Psoas muscle (tissue), 7 donors: ENCODE measurements at regions not wholly inside any gene's neighbourhood (a gene's known extent, or its start where the extent isn't known, plus 50 kb on each side); places are given as distances from the start of the nearest gene placed in this dataset.

ENCODE experiments used
- ATAC-seq, 4 donors: fragments of 200-7000 bp; cut with Tn5 transposase; one replicate each; pipeline ENCODE4 v1.9.1; 2020; ENCODE audit warnings: moderate library complexity in 3 of 4, mild to moderate bottlenecking in 2 of 4
- DNase-seq, 2 donors: peaks; one replicate each; pipeline ENCODE4 v3.0.0-alpha.2; 2020
- H3K27ac ChIP-seq: fragments of 200-600 bp; one replicate; pipeline ENCODE4 v1.8.0; 2022
- H3K27me3 ChIP-seq, 3 donors: fragments of 200-600 bp in 1 of 3; one replicate each; pipeline versions ENCODE4 v1.6.1 to v1.8.0; 2013 to 2022; ENCODE audit warnings: low read length in 2 of 3, mild to moderate bottlenecking in 2 of 3, moderate library complexity in 1 of 3; ENCODE audit not compliant: insufficient read depth in 3 of 3
- H3K36me3 ChIP-seq, 2 donors: fragments of 200-600 bp in 1 of 2; one replicate each; pipeline versions ENCODE4 v1.6.1 to v1.8.0; 2013 to 2022; ENCODE audit warnings: low read depth in 1 of 2, mild to moderate bottlenecking in 1 of 2, moderate library complexity in 1 of 2; ENCODE audit not compliant: insufficient read depth in 1 of 2
- H3K4me1 ChIP-seq: fragments of 200-600 bp; one replicate; pipeline ENCODE4 v1.8.0; 2022
- H3K4me3 ChIP-seq: fragments of 200-600 bp; one replicate; pipeline ENCODE4 v1.8.0; 2022; ENCODE audit warnings: mild to moderate bottlenecking
- H3K9me3 ChIP-seq: fragments of 200-600 bp; one replicate; pipeline ENCODE4 v1.8.0; 2022
- CTCF ChIP-seq: fragments of 200-600 bp; IDR thresholded peaks from one replicate; pipeline ENCODE4 v1.8.0; 2022; ENCODE audit warnings: antibody characterized with exemption
- WGBS, 3 donors: extraction: QIAGEN DNeasy Blood & Tissue Kit; methylation state at CpG; one replicate each; pipeline versions ENCODE4 v1.1.6 to v1.1.7; 2013; 5-methylcytosine and 5-hydroxymethylcytosine counted together
- intact Hi-C, 2 donors: fragments of 100-400 bp; cut with DNase I; formaldehyde crosslinking; loops; one replicate each; pipeline versions ENCODE4 v1.11.0 to v1.14.2; 2022
- donor health status: healthy with polysubstance abuse.
- donor health status: DM: no; HTN: no; CAD: no; lungs with moderate emphysema.
- donor health status: Bipolar disorder and iron deficiency.
- donor health status: healthy.
- donor health status: DM: yes; HTN: yes; CAD: no.
- donor health status: DM: no; HTN: no; CAD: no.
- donor health status: DM: yes; HTN: yes; CAD: no.

GRCh38 chr12:66776974-66777373 lies 98.1 kb upstream of the GRIP1 start:
- no peak for ATAC-seq
- Histone ChIP-seq H3K4me1 (no peaks in the 10 kb centered on the region), H3K9me3 (no peaks in the 10 kb centered on the region), H3K27me3 (no peaks in the 10 kb centered on the region), H3K36me3 (no peaks in the 10 kb centered on the region), H3K4me3 (no peak overlapping the region), H3K27ac (no peak overlapping the region)
- DNase-seq = no peak
- 58 to 73% (median 61%) methylated on average over 2 of the region's 2 CpGs for WGBS, 3 donors
- no peak for TF ChIP-seq CTCF
- intact Hi-C loops = no loop called here

GRCh38 chr12:66779466-66779865 lies 100.6 kb upstream of the GRIP1 start:
- Histone ChIP-seq H3K4me3 (no peak overlapping the region), H3K9me3 (no peaks in the 10 kb centered on the region), H3K27ac (no peak overlapping the region), H3K4me1 (no peaks in the 10 kb centered on the region), H3K36me3 (no peaks in the 10 kb centered on the region), H3K27me3 (no peaks in the 10 kb centered on the region)
- TF ChIP-seq CTCF = no peak
- no peak for DNase-seq
- intact Hi-C loops = no loop called here
- no peak for ATAC-seq
- 86 to 88% (median 86%) methylated on average over 3 of the region's 3 CpGs for WGBS, 3 donors

- Histone ChIP-seq H3K4me3 (no peak overlapping the region), H3K27ac (no peak overlapping the region), H3K27me3 (no peaks in the 10 kb centered on the region), H3K9me3 (no peaks in the 10 kb centered on the region), H3K4me1 (no peaks in the 10 kb centered on the region), H3K36me3 (no peaks in the 10 kb centered on the region)
- TF ChIP-seq CTCF = no peak
- ATAC-seq = no peak
- intact Hi-C loops = no loop called here
- 37 to 43% (median 42%) methylated on average over 4 of the region's 4 CpGs for WGBS, 3 donors
- DNase-seq = no peak
Measured at GRCh38 chr12:66786531-66787308, 107.8 kb upstream of the GRIP1 start.

DNA sequence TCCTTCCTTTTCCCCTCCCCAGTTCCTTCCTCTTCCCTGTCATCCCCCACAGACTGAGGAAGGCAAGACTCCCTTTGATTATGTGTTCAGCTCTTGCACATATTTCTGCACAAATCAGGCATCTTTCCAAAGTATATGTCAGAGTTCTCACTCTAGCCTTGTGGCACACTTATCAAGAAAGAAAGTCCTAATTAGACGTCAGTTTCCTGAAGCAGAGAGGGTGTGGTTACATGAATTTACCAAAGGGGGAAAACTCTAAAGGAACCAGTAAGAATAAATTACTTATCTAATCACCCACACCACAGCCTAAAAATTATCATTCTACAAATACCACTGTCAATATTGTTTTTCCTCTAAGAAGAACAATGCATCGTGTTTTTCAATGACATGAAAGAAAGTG lies 120.7 kb upstream of the GRIP1 start:
- no peaks in the 10 kb centered on the region for H3K36me3 ChIP-seq
- ATAC-seq (no peak), DNase-seq (no peak)
- H3K4me3 ChIP-seq = no peak overlapping the region
- no peaks in the 10 kb centered on the region for H3K4me1 ChIP-seq
- TF ChIP-seq CTCF = no peak
- no peak overlapping the region for H3K27ac ChIP-seq
- no peaks in the 10 kb centered on the region for H3K9me3 ChIP-seq
- WGBS, 3 donors = 27 to 33% (median 30%) methylated on average over 2 of the region's 2 CpGs
- intact Hi-C loops = no loop called here
- H3K27me3 ChIP-seq = peaks cover 0 to 2% (median 0%) of the 10 kb centered on the region in 3 donors

- peaks cover 0 to 2% (median 0%) of the 10 kb centered on the region in 3 donors for H3K27me3 ChIP-seq
- no peak overlapping the region for H3K4me3 ChIP-seq
- H3K9me3 ChIP-seq = no peaks in the 10 kb centered on the region
- no peaks in the 10 kb centered on the region for H3K4me1 ChIP-seq
- 63 to 88% (median 79%) methylated on average over 1 of the region's 1 CpG for WGBS, 3 donors
- no peaks in the 10 kb centered on the region for H3K36me3 ChIP-seq
- H3K27ac ChIP-seq = no peak overlapping the region
- DNase-seq = no peak
- no peak for TF ChIP-seq CTCF
- ATAC-seq = no peak
- intact Hi-C loops = no loop called here
Measured at GRCh38 chr12:66800046-66800445, 121.2 kb upstream of the GRIP1 start.
